Vagina (tissue), 2 donors: ENCODE measurements at regions not wholly inside any gene's neighbourhood (a gene's known extent, or its start where the extent isn't known, plus 50 kb on each side); places are given as distances from the start of the nearest gene placed in this dataset.

Experiments used
- POLR2AphosphoS5 ChIP-seq, 2 donors: sonication (generic); formaldehyde crosslinking; IDR thresholded peaks; one replicate each; pipeline ENCODE4 v1.9.0; 2017; ENCODE audit warnings: antibody characterized with exemption in 2 of 2, mild to moderate bottlenecking in 2 of 2, low read depth in 1 of 2; ENCODE audit not compliant: insufficient read depth in 1 of 2
- TF ChIP-seq, protein P1 (sequence below), 3 experiments: fragments of 450-650 bp in 2 of 3; fragments of 200-600 bp in 1 of 3; sonication (generic) in 1 of 3; IDR thresholded peaks; one replicate each; pipeline ENCODE4 v1.5.1; 2017 to 2019; ENCODE audit warnings: antibody characterized with exemption in 3 of 3, mild to moderate bottlenecking in 2 of 3, moderate library complexity in 2 of 3

- TF ChIP-seq, protein P1, sequence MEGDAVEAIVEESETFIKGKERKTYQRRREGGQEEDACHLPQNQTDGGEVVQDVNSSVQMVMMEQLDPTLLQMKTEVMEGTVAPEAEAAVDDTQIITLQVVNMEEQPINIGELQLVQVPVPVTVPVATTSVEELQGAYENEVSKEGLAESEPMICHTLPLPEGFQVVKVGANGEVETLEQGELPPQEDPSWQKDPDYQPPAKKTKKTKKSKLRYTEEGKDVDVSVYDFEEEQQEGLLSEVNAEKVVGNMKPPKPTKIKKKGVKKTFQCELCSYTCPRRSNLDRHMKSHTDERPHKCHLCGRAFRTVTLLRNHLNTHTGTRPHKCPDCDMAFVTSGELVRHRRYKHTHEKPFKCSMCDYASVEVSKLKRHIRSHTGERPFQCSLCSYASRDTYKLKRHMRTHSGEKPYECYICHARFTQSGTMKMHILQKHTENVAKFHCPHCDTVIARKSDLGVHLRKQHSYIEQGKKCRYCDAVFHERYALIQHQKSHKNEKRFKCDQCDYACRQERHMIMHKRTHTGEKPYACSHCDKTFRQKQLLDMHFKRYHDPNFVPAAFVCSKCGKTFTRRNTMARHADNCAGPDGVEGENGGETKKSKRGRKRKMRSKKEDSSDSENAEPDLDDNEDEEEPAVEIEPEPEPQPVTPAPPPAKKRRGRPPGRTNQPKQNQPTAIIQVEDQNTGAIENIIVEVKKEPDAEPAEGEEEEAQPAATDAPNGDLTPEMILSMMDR (IDR thresholded peaks at IDR 0.05): no peak
- TF ChIP-seq POLR2AphosphoS5 (IDR thresholded peaks at IDR 0.05; ENCODE audit: insufficient read depth in 1 of 2, low read depth in 1 of 2): no peak
These were observed 71.0 kb downstream of the ABCC12 start for GRCh38 chr16:48084826-48085225.
